ENCODE measurements at regions not wholly inside any gene's neighbourhood (a gene's known extent, or its start where the extent isn't known, plus 50 kb on each side); places are given as distances from the start of the nearest gene placed in this dataset.
"Not testable (repeated sequence)": the region's sequence is repeated elsewhere in the genome, so short reads cannot be mapped to it uniquely, and the experiment has no call there.

DNA sequence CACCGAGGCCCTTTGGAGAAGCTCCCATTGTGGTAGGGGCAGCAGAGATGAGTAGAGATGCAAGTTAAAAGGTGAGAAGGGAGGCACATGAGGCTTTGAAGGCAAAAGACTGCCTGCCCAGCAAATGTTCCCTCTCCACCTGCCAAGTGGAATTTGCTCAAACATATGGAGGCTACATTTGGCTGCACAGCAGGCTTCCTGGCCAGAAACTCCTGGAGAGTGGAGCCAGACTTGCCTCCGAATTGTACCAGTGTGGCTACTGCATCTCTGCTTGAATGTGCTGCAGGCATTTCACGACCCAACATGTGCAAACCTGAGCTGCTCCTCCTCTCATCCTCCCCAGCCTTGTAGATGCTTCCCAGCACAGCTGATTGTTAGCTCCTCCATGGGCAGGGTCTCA, 229.2 kb downstream of the ZNF621 start:
- Mint-ChIP-seq H3K36me3 (ENCODE audit: low read depth) (no peaks in the 10 kb centered on the region), H3K4me3 (no peak overlapping the region), H3K27ac (no peak overlapping the region), H3K4me1 (no peaks in the 10 kb centered on the region), H3K27me3 (no peaks in the 10 kb centered on the region), H3K9me3 (no peaks in the 10 kb centered on the region)
- ChIA-PET CTCF (no interaction called here), POLR2A (no interaction called here)
- DNase-seq, result no peak

DNA sequence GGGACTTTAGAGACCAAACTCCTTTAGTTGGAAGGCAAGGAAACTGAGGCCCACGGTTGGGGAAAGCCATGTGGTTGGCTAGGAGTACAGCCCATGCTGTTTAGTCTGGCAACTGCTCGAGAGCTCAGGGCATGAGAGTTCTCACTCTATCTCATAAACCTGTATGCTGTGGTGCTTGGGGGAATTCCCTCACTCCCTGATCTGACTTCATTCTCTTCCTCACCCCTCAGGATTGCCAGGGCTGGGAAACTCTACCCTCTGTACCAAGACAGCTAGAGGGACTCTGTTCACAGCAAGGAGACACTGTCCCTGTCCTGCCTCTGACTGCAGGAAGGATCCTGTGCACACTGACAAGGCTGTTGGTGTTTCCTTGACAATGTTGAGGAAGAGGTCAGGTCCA, 230.2 kb downstream of the ZNF621 start:
- Mint-ChIP-seq H3K36me3 (ENCODE audit: low read depth) (no peaks in the 10 kb centered on the region), H3K4me1 (no peaks in the 10 kb centered on the region), H3K4me3 (no peak overlapping the region), H3K27ac (no peak overlapping the region), H3K27me3 (no peaks in the 10 kb centered on the region), H3K9me3 (no peaks in the 10 kb centered on the region)
- no peak for DNase-seq
- CTCF ChIA-PET, result no interaction called here
- POLR2A ChIA-PET, result no interaction called here

DNA sequence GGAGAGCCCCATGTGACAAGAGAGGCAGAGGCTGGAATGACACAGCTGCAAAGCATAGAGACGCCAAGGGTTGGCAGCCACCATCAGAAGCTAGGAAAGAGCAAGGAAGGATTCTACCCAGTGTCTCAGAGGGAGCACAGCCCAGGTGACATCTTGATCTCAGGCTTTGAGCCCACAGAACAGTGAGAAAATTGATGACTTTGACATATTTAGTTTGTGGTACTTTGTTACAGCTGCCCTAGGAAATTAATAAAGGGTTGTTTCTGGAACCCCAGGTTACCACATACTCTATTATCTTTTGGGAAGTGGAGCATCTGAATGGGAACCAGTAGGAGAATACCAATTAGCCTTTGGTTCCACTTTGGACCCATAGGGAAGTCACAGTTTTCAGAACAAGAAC, 231.7 kb downstream of the ZNF621 start:
- no peaks in the 10 kb centered on the region for H3K9me3 Mint-ChIP-seq
- H3K27me3 Mint-ChIP-seq, result peaks cover 6% of the 10 kb centered on the region

DNA sequence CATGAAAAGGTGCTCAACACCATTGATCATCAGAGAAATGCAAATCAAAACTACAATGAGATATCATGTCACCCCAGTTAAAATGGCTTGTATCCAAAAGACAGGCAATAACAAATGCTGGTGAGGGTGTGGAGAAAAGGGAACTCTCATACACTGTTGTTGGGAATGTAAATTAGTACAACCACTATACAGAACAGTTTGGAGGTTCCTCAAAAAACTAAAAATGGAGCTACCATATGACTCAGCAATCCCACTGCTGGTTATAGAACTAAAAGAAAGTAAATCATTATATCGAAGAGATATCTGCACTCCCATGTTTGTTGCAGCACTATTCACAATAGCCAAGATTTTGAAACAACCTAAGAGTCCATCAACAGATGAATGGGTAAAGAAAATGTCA, 238.0 kb downstream of the ZNF621 start:
- H3K36me3 Mint-ChIP-seq (ENCODE audit: low read depth); H3K9me3 Mint-ChIP-seq; H3K4me3 Mint-ChIP-seq; DNase-seq; H3K27ac Mint-ChIP-seq; POLR2A ChIA-PET; H3K4me1 Mint-ChIP-seq; CTCF ChIA-PET: not testable (repeated sequence)
- H3K27me3 Mint-ChIP-seq, result peaks cover 11% of the 10 kb centered on the region

More for the DNA sequence above, 231.7 kb downstream of the ZNF621 start:
- CTCF ChIA-PET, result no interaction called here
- POLR2A ChIA-PET, result no interaction called here
- H3K4me3 Mint-ChIP-seq, result no peak overlapping the region
- H3K36me3 Mint-ChIP-seq (ENCODE audit: low read depth), result no peaks in the 10 kb centered on the region
- no peak overlapping the region for H3K27ac Mint-ChIP-seq
- DNase-seq, result no peak
- H3K4me1 Mint-ChIP-seq, result no peaks in the 10 kb centered on the region

DNA sequence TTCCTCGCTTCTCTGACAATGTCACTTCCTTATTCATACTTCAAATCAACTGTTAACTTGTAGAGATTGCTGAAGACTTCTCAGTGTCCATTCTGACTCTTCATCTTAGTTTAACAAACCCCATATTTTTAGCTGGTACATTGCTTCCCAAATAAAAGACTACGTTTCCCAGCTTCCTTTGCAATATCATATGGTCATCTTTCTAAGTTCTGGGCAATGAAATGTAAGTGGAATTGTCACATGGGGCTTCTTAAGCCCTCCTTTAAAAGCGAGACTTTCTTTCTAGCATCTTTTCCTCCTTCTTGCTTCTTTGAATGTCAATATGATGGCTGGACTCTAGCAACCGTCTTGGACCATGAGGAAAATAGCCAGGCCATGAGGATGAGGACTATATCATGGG, 239.0 kb downstream of the ZNF621 start:
- POLR2A ChIA-PET, result no interaction called here
- DNase-seq, result no peak
- H3K36me3 Mint-ChIP-seq (ENCODE audit: low read depth), result no peaks in the 10 kb centered on the region

DNA sequence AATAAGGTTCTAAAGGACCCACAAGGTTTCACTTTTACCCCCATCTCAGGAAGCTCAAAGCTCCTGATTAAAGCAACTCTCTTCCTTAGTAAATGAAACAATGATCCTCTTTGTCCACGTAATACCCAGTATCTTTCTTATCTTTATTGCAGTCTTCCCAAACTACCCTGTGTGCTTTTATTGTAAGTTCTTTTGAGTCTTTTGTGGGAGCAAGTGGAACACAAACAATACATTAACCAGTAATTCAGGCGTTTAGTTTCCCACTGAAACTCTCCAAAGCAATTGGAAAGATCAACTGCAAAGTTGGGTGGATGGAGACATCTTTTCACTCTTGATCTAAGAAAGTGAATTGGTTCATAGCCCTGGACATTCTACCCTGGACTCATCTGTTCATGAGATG, 240.0 kb downstream of the ZNF621 start:
- CTCF ChIA-PET, result no interaction called here
- no peak for DNase-seq
- no peaks in the 10 kb centered on the region for H3K36me3 Mint-ChIP-seq (ENCODE audit: low read depth)
- no peak overlapping the region for H3K4me3 Mint-ChIP-seq
- no peak overlapping the region for H3K27ac Mint-ChIP-seq
- POLR2A ChIA-PET, result no interaction called here
- H3K9me3 Mint-ChIP-seq, result no peaks in the 10 kb centered on the region
- H3K27me3 Mint-ChIP-seq, result peaks cover 11% of the 10 kb centered on the region
- H3K4me1 Mint-ChIP-seq, result no peaks in the 10 kb centered on the region

More for the DNA sequence above, 239.0 kb downstream of the ZNF621 start:
- Mint-ChIP-seq H3K27ac (no peak overlapping the region), H3K4me3 (no peak overlapping the region), H3K4me1 (no peaks in the 10 kb centered on the region), H3K9me3 (no peaks in the 10 kb centered on the region), H3K27me3 (peaks cover 11% of the 10 kb centered on the region)
- CTCF ChIA-PET, result no interaction called here

DNA sequence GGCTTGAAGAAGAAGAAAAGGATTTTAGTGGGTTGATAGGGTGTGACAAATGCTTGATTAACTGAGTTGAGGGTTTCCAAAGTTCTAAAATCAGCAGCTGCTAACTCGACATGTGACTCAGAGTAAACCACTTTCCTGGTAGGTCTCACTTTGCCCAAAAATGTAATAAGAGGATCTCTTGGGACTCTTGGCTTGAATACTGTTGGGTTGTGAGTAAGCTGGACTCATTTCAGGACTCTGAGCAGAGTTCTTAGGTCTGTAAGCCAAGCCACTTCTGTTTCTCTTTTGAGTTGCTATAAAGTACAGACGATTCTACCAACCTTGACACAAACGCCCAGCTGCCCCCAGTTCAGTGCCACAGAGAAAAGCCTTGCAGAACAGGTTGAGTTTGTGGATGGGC, 241.1 kb downstream of the ZNF621 start:
- ChIA-PET POLR2A (no interaction called here), CTCF (no interaction called here)
- no peak overlapping the region for H3K4me3 Mint-ChIP-seq
- H3K36me3 Mint-ChIP-seq (ENCODE audit: low read depth), result no peaks in the 10 kb centered on the region
- no peak for DNase-seq
- H3K4me1 Mint-ChIP-seq, result peaks cover 2% of the 10 kb centered on the region
- H3K27me3 Mint-ChIP-seq, result peaks cover 8% of the 10 kb centered on the region
- no peak overlapping the region for H3K27ac Mint-ChIP-seq
- no peaks in the 10 kb centered on the region for H3K9me3 Mint-ChIP-seq

DNA sequence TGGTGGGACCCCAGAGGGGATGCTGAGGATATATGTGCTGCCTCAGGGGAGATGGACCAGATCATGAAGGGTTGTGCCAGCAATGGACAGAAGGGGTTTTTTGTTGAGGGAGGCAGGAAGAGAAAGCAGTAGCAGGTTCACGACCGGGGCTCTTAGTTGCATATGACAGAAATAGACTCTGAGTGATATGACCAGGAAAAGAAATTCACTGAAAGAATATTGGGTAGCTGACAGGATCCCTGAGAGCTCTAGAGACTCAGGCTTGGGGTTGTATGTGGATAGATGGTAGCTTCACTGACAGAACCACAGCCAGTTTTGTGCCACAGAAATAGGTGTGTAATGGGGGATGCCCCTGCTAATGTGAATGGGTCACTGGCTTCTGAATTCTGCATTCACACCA, 241.6 kb downstream of the ZNF621 start:
- no peaks in the 10 kb centered on the region for H3K9me3 Mint-ChIP-seq
- CTCF ChIA-PET, result no interaction called here
- DNase-seq, result no peak
- no peak overlapping the region for H3K4me3 Mint-ChIP-seq
- H3K4me1 Mint-ChIP-seq, result peaks cover 2% of the 10 kb centered on the region
- POLR2A ChIA-PET, result no interaction called here
- H3K27ac Mint-ChIP-seq, result no peak overlapping the region
- no peaks in the 10 kb centered on the region for H3K36me3 Mint-ChIP-seq (ENCODE audit: low read depth)
- H3K27me3 Mint-ChIP-seq, result peaks cover 6% of the 10 kb centered on the region

DNA sequence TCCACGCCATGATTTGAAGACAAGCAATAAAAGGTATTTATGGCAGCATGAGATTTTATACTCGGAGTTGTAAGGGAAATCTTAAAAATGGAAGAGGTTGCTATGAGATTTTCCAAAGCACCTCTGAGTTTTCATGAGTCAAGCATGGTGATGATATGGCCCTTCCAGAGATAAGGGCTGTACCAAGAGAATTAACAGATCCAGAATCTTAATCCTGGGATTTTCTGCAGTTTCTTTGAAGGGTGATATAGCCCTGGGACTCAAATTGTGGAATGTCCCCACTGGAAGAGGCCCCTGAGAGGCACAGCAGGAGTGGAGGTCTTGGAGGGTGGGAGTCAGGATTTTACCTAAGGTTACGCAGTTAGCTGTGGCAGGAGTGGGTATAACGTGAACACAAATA, 243.3 kb downstream of the ZNF621 start:
- Mint-ChIP-seq H3K36me3 (ENCODE audit: low read depth) (no peaks in the 10 kb centered on the region), H3K27me3 (peaks cover under 1% of the 10 kb centered on the region), H3K4me1 (peaks cover 2% of the 10 kb centered on the region), H3K9me3 (no peaks in the 10 kb centered on the region), H3K4me3 (no peak overlapping the region), H3K27ac (no peak overlapping the region)
- ChIA-PET CTCF (no interaction called here), POLR2A (no interaction called here)
- no peak for DNase-seq

DNA sequence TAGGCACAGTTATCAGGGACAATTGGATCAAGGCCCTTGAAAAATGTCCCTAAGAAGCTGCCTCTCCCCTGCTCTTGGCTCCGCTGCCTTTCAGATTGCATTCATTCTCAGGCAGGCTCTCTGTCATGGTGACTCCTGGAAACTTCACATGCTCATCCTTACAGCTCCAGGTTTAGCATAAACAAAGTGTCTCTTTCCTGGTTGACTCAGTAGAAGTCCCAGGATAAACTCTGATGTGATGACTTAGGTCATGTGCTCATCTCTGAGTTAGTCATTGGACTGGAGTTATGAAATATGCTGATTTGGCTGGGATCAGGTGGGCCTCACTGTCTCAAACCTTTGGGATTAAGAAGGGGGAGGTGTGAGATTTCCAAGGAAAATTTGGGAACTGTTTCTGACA, 243.8 kb downstream of the ZNF621 start:
- H3K27me3 Mint-ChIP-seq, result no peaks in the 10 kb centered on the region
- peaks cover 2% of the 10 kb centered on the region for H3K4me1 Mint-ChIP-seq
- DNase-seq, result no peak
- ChIA-PET CTCF (no interaction called here), POLR2A (no interaction called here)
- no peak overlapping the region for H3K4me3 Mint-ChIP-seq
- H3K9me3 Mint-ChIP-seq, result no peaks in the 10 kb centered on the region
- H3K27ac Mint-ChIP-seq, result no peak overlapping the region
- no peaks in the 10 kb centered on the region for H3K36me3 Mint-ChIP-seq (ENCODE audit: low read depth)

DNA sequence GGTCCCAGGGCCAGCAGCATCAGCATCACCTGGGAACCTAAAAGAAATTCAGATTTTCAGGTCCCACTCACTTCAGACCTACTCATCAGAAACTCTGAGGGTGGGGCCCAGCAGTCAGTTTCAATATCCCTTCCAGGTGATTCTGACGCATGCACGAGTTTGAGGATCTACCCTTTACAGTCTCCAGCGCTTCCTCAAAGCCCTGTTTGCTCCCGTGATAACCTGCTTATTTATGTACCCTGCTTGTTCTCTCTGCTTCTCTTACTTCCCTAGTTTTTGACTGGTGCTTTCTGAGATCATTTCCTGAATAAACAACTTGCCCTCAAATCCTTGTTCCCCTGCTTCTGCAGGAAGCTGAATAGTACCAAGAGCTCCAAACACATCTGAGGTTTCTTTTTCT, 245.3 kb downstream of the ZNF621 start:
- no peaks in the 10 kb centered on the region for H3K36me3 Mint-ChIP-seq (ENCODE audit: low read depth)
- no peak for DNase-seq
- ChIA-PET POLR2A (no interaction called here), CTCF (no interaction called here)
- no peak overlapping the region for H3K27ac Mint-ChIP-seq
- peaks cover 2% of the 10 kb centered on the region for H3K4me1 Mint-ChIP-seq
- H3K27me3 Mint-ChIP-seq, result peaks cover 1% of the 10 kb centered on the region
- no peak overlapping the region for H3K4me3 Mint-ChIP-seq
- H3K9me3 Mint-ChIP-seq, result no peaks in the 10 kb centered on the region

DNA sequence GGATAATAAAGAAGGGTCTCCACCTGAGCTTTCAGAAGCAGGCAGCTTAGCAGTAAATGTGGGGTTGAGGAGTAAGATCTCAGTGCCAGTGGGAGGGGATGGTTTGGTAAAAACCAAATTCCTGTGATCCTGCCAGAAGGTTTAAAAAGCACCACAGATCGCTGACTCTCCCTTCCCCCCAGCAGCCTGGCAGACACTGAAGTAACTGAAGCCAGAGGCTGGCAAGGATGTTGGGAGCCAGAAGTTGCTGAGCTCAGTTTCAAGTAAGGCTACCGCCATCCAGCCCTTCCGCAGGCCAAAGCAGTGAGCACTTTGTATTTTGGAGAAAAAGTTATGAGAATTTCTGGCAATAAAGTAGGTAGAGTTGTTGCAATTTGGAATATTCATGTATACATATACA, 246.4 kb downstream of the ZNF621 start:
- ChIA-PET POLR2A (no interaction called here), CTCF (no interaction called here)
- Mint-ChIP-seq H3K27me3 (peaks cover 1% of the 10 kb centered on the region), H3K9me3 (no peaks in the 10 kb centered on the region), H3K36me3 (ENCODE audit: low read depth) (no peaks in the 10 kb centered on the region), H3K4me3 (no peak overlapping the region), H3K27ac (no peak overlapping the region), H3K4me1 (peaks cover 2% of the 10 kb centered on the region)
- DNase-seq, result no peak

DNA sequence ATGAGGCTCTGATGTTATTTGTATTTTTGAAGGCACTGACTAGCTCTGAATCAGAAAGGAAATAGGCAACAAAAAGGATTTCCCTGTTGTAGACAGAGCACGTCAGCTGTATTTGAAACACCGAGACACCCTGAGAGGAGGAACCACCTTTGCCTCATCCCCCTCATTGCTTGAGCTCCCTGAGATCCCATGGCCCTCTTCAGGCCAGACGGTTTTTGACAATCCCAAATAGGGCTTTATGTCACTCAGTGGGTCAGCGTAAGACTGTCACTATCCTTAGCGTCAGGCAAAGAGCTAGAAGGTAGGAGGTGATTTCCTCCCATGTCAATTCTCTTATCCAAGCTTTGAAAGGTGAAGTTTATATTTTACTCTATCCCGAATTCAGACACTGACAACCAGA, 254.3 kb downstream of the ZNF621 start:
- Mint-ChIP-seq H3K9me3 (no peaks in the 10 kb centered on the region), H3K36me3 (ENCODE audit: low read depth) (no peaks in the 10 kb centered on the region), H3K4me1 (no peaks in the 10 kb centered on the region), H3K27me3 (peaks cover 2% of the 10 kb centered on the region), H3K27ac (no peak overlapping the region), H3K4me3 (no peak overlapping the region)
- no peak for DNase-seq
- POLR2A ChIA-PET, result no interaction called here
- CTCF ChIA-PET, result no interaction called here

DNA sequence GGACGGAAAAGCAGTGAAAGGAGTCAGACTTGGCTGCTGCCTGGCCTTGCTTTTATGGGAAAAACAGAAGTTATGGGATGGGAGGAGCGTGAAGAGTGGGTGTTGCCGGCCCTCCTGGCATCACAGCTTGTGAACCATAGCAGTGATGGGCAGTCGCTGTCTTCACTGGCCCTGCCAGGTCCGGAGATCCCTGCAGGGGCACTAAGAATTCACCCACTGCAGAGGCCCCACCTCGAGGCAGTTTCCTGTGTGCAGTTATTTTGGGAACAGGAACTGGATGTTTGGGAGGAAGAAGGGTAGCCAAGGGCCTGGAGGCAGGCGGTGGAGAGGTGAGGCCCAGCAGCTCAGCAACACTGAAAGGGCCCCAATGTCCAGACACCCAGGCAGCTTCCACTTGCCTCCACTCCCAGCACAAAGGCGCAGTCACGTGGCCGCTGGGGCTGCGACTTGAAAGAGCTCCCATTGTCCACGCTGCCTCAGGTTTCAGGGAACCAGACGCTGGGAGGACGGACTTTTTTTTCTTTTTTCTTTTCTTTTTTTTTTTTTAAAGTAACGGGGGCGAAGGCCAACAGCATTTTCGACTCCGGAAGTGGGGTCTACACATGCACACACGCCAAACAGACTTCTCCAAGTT, 255.6 kb downstream of the ZNF621 start:
- POLR2A ChIA-PET, result no interaction called here
- Mint-ChIP-seq H3K4me3 (no peak overlapping the region), H3K36me3 (ENCODE audit: low read depth) (no peaks in the 10 kb centered on the region), H3K9me3 (no peaks in the 10 kb centered on the region), H3K27ac (no peak overlapping the region), H3K27me3 (peaks cover 2% of the 10 kb centered on the region), H3K4me1 (no peaks in the 10 kb centered on the region)
- CTCF ChIA-PET, result no interaction called here
- DNase-seq, result no peak

DNA sequence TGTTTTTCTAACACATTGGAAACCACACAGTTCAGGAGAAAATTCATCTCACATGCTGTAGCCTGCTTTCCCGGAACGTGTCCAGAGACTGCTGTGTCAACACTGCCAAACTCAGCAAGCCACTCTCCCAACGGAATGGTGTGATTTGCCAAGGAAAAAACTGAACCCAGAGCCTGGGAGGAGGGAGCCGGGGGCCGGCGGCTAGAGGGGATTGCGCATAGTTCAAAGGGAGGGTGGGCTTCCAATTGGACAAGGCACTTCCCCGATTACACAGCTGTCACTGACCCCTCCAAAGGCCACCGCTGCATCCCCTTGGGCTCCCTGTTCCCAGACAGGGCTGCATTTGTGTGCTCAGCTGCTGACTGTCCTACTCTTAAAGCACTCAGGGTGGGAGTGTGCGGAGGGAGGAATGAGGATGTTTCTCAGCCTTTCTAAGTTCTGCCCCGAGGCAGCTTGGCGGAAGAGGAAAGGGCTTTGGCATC, 256.2 kb downstream of the ZNF621 start:
- no peak for DNase-seq
- ChIA-PET POLR2A (no interaction called here), CTCF (no interaction called here)
- H3K27me3 Mint-ChIP-seq, result peaks cover 2% of the 10 kb centered on the region
- H3K9me3 Mint-ChIP-seq, result no peaks in the 10 kb centered on the region
- H3K36me3 Mint-ChIP-seq (ENCODE audit: low read depth), result no peaks in the 10 kb centered on the region
- no peak overlapping the region for H3K4me3 Mint-ChIP-seq
- H3K4me1 Mint-ChIP-seq, result no peaks in the 10 kb centered on the region
- H3K27ac Mint-ChIP-seq, result no peak overlapping the region
